Loucy (cell line): ENCODE measurements at regions not wholly inside any gene's neighbourhood (a gene's known extent, or its start where the extent isn't known, plus 50 kb on each side); places are given as distances from the start of the nearest gene placed in this dataset.
"Not testable (repeated sequence)": the region's sequence is repeated elsewhere in the genome, so short reads cannot be mapped to it uniquely, and the experiment has no call there.

Experiments
- H2AFZ ChIP-seq: fragments of 200-600 bp; sonication (generic); 2 replicates; pipeline ENCODE4 v1.6.0; 2016; ENCODE audit warnings: antibody characterized with exemption, mild to moderate bottlenecking, low read length, moderate library complexity
- H3F3A ChIP-seq: fragments of 200-600 bp; 2 replicates; pipeline ENCODE4 v1.6.0; 2016; ENCODE audit warnings: antibody characterized with exemption, low read depth, mild to moderate bottlenecking
- H3K27me3 ChIP-seq: fragments of 200-600 bp; sonication (generic); 2 replicates; pipeline ENCODE4 v1.6.1; 2014; ENCODE audit warnings: low read length, mild to moderate bottlenecking; ENCODE audit not compliant: insufficient read depth, poor library complexity, severe bottlenecking
- H3K36me3 ChIP-seq: fragments of 200-600 bp; sonication (generic); 2 replicates; pipeline ENCODE4 v1.6.1; 2016; ENCODE audit warnings: low read length; ENCODE audit not compliant: insufficient read depth
- H3K4me1 ChIP-seq: fragments of 200-600 bp; sonication (generic); 2 replicates; pipeline ENCODE4 v1.5.1; 2014; ENCODE audit warnings: low read length, mild to moderate bottlenecking; ENCODE audit not compliant: insufficient read depth, poor library complexity, severe bottlenecking
- H3K4me2 ChIP-seq: fragments of 200-600 bp; sonication (generic); 2 replicates; pipeline ENCODE4 v1.6.0; 2014; ENCODE audit warnings: antibody characterized with exemption, low read length, low read depth, mild to moderate bottlenecking; ENCODE audit not compliant: poor library complexity, severe bottlenecking
- H3K4me3 ChIP-seq: fragments of 200-600 bp; sonication (generic); 2 replicates; pipeline ENCODE4 v1.5.1; 2014; ENCODE audit warnings: low read length, mild to moderate bottlenecking, mixed read lengths; ENCODE audit not compliant: poor library complexity, severe bottlenecking
- H3K79me2 ChIP-seq: fragments of 200-600 bp; sonication (generic); 2 replicates; pipeline ENCODE4 v1.6.1; 2014; ENCODE audit warnings: low read length; ENCODE audit not compliant: insufficient read depth
- H3K9ac ChIP-seq: fragments of 200-600 bp; sonication (generic); 2 replicates; pipeline ENCODE4 v1.6.0; 2014; ENCODE audit warnings: mild to moderate bottlenecking, low read depth, low read length, moderate library complexity; ENCODE audit not compliant: poor library complexity, severe bottlenecking
- H3K9me2 ChIP-seq: fragments of 200-600 bp; sonication (generic); replicated peaks from 2 replicates; pipeline ENCODE4 v1.6.1; 2016; ENCODE audit warnings: low read depth, low read length, mixed read lengths
- H3K9me3 ChIP-seq: fragments of 200-600 bp; sonication (generic); 2 replicates; pipeline ENCODE4 v1.6.1; 2014; ENCODE audit warnings: mild to moderate bottlenecking, antibody characterized with exemption, low read length, low read depth; ENCODE audit not compliant: insufficient read depth
- H4K20me1 ChIP-seq: fragments of 200-600 bp; sonication (generic); 2 replicates; pipeline ENCODE4 v1.6.0; 2014; ENCODE audit warnings: antibody characterized with exemption, low read length, mild to moderate bottlenecking; ENCODE audit not compliant: insufficient read depth, poor library complexity, severe bottlenecking
- CTCF ChIP-seq: fragments of 200-600 bp; sonication (generic); conservative IDR thresholded peaks from 2 replicates; pipeline ENCODE4 v1.5.1; 2014; ENCODE audit warnings: mild to moderate bottlenecking, antibody characterized with exemption, low read length
- EZH2phosphoT487 ChIP-seq: fragments of 200-600 bp; IDR thresholded peaks from 2 replicates; pipeline ENCODE4 v1.6.1; 2018; ENCODE audit warnings: antibody characterized with exemption, mild to moderate bottlenecking, moderate library complexity, borderline replicate concordance

- Histone ChIP-seq H3F3A (no peaks in the 10 kb centered on the region), H4K20me1 (no peaks in the 10 kb centered on the region), H3K79me2 (no peaks in the 10 kb centered on the region), H3K9me2 (no peaks in the 10 kb centered on the region), H2AFZ (no peak overlapping the region), H3K4me3 (no peak overlapping the region), H3K9ac (no peak overlapping the region), H3K4me1 (no peaks in the 10 kb centered on the region), H3K4me2 (no peak overlapping the region), H3K36me3 (no peaks in the 10 kb centered on the region), H3K9me3 (no peaks in the 10 kb centered on the region), H3K27me3 (no peaks in the 10 kb centered on the region)
- TF ChIP-seq EZH2phosphoT487 (no peak), CTCF (no peak)
Observed at GRCh38 chr13:55652657-55653056, 1488.1 kb upstream of the PRR20A start.

- Histone ChIP-seq H3K4me2 (no peak overlapping the region), H3K79me2 (no peaks in the 10 kb centered on the region), H3K4me3 (no peak overlapping the region), H3K4me1 (no peaks in the 10 kb centered on the region), H3K9me2 (no peaks in the 10 kb centered on the region), H3K27me3 (no peaks in the 10 kb centered on the region), H3K9ac (no peak overlapping the region), H3K36me3 (no peaks in the 10 kb centered on the region), H4K20me1 (no peaks in the 10 kb centered on the region), H3K9me3 (no peaks in the 10 kb centered on the region), H2AFZ (no peak overlapping the region), H3F3A (no peaks in the 10 kb centered on the region)
- no peak for TF ChIP-seq CTCF
- no peak for TF ChIP-seq EZH2phosphoT487
Observed at GRCh38 chr13:55653497-55653896, 1487.2 kb upstream of the PRR20A start.

- H3K4me1 ChIP-seq = no peaks in the 10 kb centered on the region
- H2AFZ ChIP-seq = no peak overlapping the region
- H3K27me3 ChIP-seq = no peaks in the 10 kb centered on the region
- H3K9me3 ChIP-seq = no peaks in the 10 kb centered on the region
- no peaks in the 10 kb centered on the region for H3F3A ChIP-seq
- H3K36me3 ChIP-seq = no peaks in the 10 kb centered on the region
- H3K9me2 ChIP-seq = no peaks in the 10 kb centered on the region
- no peak overlapping the region for H3K9ac ChIP-seq
- H3K4me2 ChIP-seq = no peak overlapping the region
- H3K4me3 ChIP-seq = no peak overlapping the region
- TF ChIP-seq CTCF = no peak
- TF ChIP-seq EZH2phosphoT487 = no peak
- H3K79me2 ChIP-seq = no peaks in the 10 kb centered on the region
- no peaks in the 10 kb centered on the region for H4K20me1 ChIP-seq
Observed at GRCh38 chr13:55654243-55654642, 1486.5 kb upstream of the PRR20A start.

GRCh38 chr13:55660264-55660663 is 1480.5 kb upstream of the PRR20A start:
- not testable (repeated sequence) for H3K36me3 ChIP-seq, H4K20me1 ChIP-seq, H3K9me2 ChIP-seq, H2AFZ ChIP-seq, H3K27me3 ChIP-seq, H3F3A ChIP-seq, H3K4me2 ChIP-seq, H3K4me1 ChIP-seq, H3K79me2 ChIP-seq, H3K9me3 ChIP-seq, H3K9ac ChIP-seq, H3K4me3 ChIP-seq
